NCI-H226 (cell line): ENCODE measurements at regions not wholly inside any gene's neighbourhood (a gene's known extent, or its start where the extent isn't known, plus 50 kb on each side); places are given as distances from the start of the nearest gene placed in this dataset.
A peak's percentile ranks its signal among the peaks of the same experiment; 100 is the strongest.
"Not testable (repeated sequence)": the region's sequence is repeated elsewhere in the genome, so short reads cannot be mapped to it uniquely, and the experiment has no call there.

Experiments used
- DNase-seq: peaks from one replicate; pipeline ENCODE4 v3.0.0-alpha.2; 2015

GRCh38 chr1:239204401-239204800, 182.0 kb upstream of the CHRM3 start:
- no peak for DNase-seq

- DNase-seq, result no peak
These were observed 188.5 kb upstream of the CHRM3 start for GRCh38 chr1:239197871-239198270.

GRCh38 chr1:239189998-239190512, 196.3 kb upstream of the CHRM3 start:
- DNase-seq, result no peak

- no peak for DNase-seq
These were observed 199.9 kb upstream of the CHRM3 start for GRCh38 chr1:239186487-239186886.

GRCh38 chr1:239185245-239185619, 201.1 kb upstream of the CHRM3 start:
- DNase-seq, result no peak

GRCh38 chr1:239184561-239185244, 201.7 kb upstream of the CHRM3 start:
- DNase-seq, result no peak

- no peak for DNase-seq
These were observed 207.4 kb upstream of the CHRM3 start for GRCh38 chr1:239178961-239179360.

GRCh38 chr1:239174880-239175279, 211.5 kb upstream of the CHRM3 start:
- DNase-seq, result no peak

GRCh38 chr1:239170828-239171227, 215.5 kb upstream of the CHRM3 start:
- DNase-seq, result no peak

- DNase-seq, result no peak
These were observed 217.1 kb upstream of the CHRM3 start for GRCh38 chr1:239169276-239169675.

GRCh38 chr1:239164451-239165180, 221.8 kb upstream of the CHRM3 start:
- DNase-seq, result peak; percentile 1

- no peak for DNase-seq
These were observed 230.8 kb upstream of the CHRM3 start for GRCh38 chr1:239155466-239156091.

GRCh38 chr1:239151937-239152336, 234.4 kb upstream of the CHRM3 start:
- DNase-seq, result no peak

- no peak for DNase-seq
These were observed 245.4 kb upstream of the CHRM3 start for GRCh38 chr1:239140968-239141367.

- DNase-seq, result no peak
These were observed 246.6 kb upstream of the CHRM3 start for GRCh38 chr1:239139801-239140200.

- no peak for DNase-seq
These were observed 257.8 kb upstream of the CHRM3 start for GRCh38 chr1:239128541-239128940.

- no peak for DNase-seq
These were observed 259.5 kb upstream of the CHRM3 start for GRCh38 chr1:239126884-239127283.

- no peak for DNase-seq
These were observed 260.5 kb upstream of the CHRM3 start for GRCh38 chr1:239125893-239126292.

- DNase-seq, result peak; percentile 6
These were observed 261.3 kb upstream of the CHRM3 start for GRCh38 chr1:239125027-239125426.

GRCh38 chr1:239123260-239123659, 263.1 kb upstream of the CHRM3 start:
- no peak for DNase-seq

GRCh38 chr1:239112101-239112935, 274.1 kb upstream of the CHRM3 start:
- DNase-seq, result no peak

GRCh38 chr1:239107676-239108075, 278.7 kb upstream of the CHRM3 start:
- no peak for DNase-seq

- DNase-seq, result not testable (repeated sequence)
These were observed 279.7 kb upstream of the CHRM3 start for GRCh38 chr1:239106689-239107088.
